K562 (cell line): ENCODE measurements at regions not wholly inside any gene's neighbourhood (a gene's known extent, or its start where the extent isn't known, plus 50 kb on each side); places are given as distances from the start of the nearest gene placed in this dataset.

Source experiments
- HDAC1 ChIP-seq, 2 experiments: fragments of 450-650 bp; IDR thresholded peaks; 2 replicates each; pipeline ENCODE4 v1.6.1; 2016 to 2017; ENCODE audit warnings: inconsistent platforms in 1 of 2, mild to moderate bottlenecking in 1 of 2, moderate library complexity in 1 of 2
- MYNN ChIP-seq, 2 experiments: sonication (generic); formaldehyde crosslinking in 1 of 2; IDR thresholded peaks; 2 replicates each; pipeline versions ENCODE4 v1.5.0 to v1.6.1; 2016 to 2020; ENCODE audit warnings: antibody characterized with exemption in 1 of 2, missing genetic modification reagents in 1 of 2
- ZBTB1 ChIP-seq: sonication (generic); formaldehyde crosslinking; IDR thresholded peaks from 2 replicates; pipeline ENCODE4 v1.8.1; 2023; ENCODE audit warnings: missing genetic modification reagents, low read depth, mild to moderate bottlenecking, borderline replicate concordance
- ZNF280A ChIP-seq: fragments of 450-650 bp; IDR thresholded peaks from 2 replicates; pipeline ENCODE4 v1.6.1; 2018; ENCODE audit warnings: mild to moderate bottlenecking, low read depth; ENCODE audit not compliant: partially characterized antibody

DNA sequence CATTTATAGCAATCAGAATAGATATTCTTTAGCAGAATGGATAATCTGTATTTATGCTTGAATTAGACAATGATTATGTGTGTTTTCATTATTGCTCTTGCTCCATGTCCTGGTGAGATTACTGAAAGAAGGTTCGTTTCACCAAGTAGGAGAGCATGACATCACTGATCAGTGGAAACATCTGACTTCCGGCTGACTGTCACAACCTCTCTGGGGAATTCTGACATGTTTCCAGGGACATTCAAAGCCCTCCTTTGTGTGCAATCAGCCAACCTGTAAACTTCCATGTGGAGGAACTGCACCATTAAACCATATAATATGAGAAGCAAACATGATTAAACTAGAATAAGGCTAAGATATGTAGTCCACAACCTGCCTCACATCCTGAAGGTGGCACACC is 424.8 kb upstream of the ADGRL4 start:
- TF ChIP-seq ZBTB1 (CRISPR knock-in tag) (no peak), ZNF280A (no peak), MYNN (IDR thresholded peaks at IDR 0.05) (no peak), MYNN (CRISPR knock-in tag; IDR thresholded peaks at IDR 0.05) (no peak), HDAC1 (IDR thresholded peaks at IDR 0.05) (no peak)
